ENCODE measurements at regions not wholly inside any gene's neighbourhood (a gene's known extent, or its start where the extent isn't known, plus 50 kb on each side); places are given as distances from the start of the nearest gene placed in this dataset.
"Not testable (repeated sequence)": the region's sequence is repeated elsewhere in the genome, so short reads cannot be mapped to it uniquely, and the experiment has no call there.

GRCh38 chr2:21892140-21892539 lies 768.4 kb downstream of the TDRD15 start:
- no peak for DNase-seq (ENCODE audit: low read depth)
- no peak overlapping the region for H3K4me3 ChIP-seq (ENCODE audit: low read depth, low read length)
- TF ChIP-seq CTCF (IDR thresholded peaks at IDR 0.05; ENCODE audit: insufficient read depth, low read length) = no peak

- no peak for TF ChIP-seq CTCF (IDR thresholded peaks at IDR 0.05; ENCODE audit: insufficient read depth, low read length)
- no peak for DNase-seq (ENCODE audit: low read depth)
- no peak overlapping the region for H3K4me3 ChIP-seq (ENCODE audit: low read depth, low read length)
Measured at GRCh38 chr2:21895200-21895599, 771.4 kb downstream of the TDRD15 start.

- DNase-seq (ENCODE audit: low read depth); H3K4me3 ChIP-seq (ENCODE audit: low read depth, low read length): not testable (repeated sequence)
Measured at GRCh38 chr2:21908712-21909380, 785.1 kb downstream of the TDRD15 start.

GRCh38 chr2:21910832-21911507 lies 787.2 kb downstream of the TDRD15 start:
- TF ChIP-seq CTCF (IDR thresholded peaks at IDR 0.05; ENCODE audit: insufficient read depth, low read length) = no peak
- H3K4me3 ChIP-seq (ENCODE audit: low read depth, low read length) = no peak overlapping the region
- no peak for DNase-seq (ENCODE audit: low read depth)

GRCh38 chr2:21912405-21912804 lies 788.6 kb downstream of the TDRD15 start:
- H3K4me3 ChIP-seq (ENCODE audit: low read depth, low read length) = no peak overlapping the region
- no peak for TF ChIP-seq CTCF (IDR thresholded peaks at IDR 0.05; ENCODE audit: insufficient read depth, low read length)
- DNase-seq (ENCODE audit: low read depth) = no peak

- no peak for TF ChIP-seq CTCF (IDR thresholded peaks at IDR 0.05; ENCODE audit: insufficient read depth, low read length)
- no peak overlapping the region for H3K4me3 ChIP-seq (ENCODE audit: low read depth, low read length)
Measured at GRCh38 chr2:21915201-21915600, 791.4 kb downstream of the TDRD15 start.

GRCh38 chr2:21916934-21917522 lies 793.3 kb downstream of the TDRD15 start:
- no peak for TF ChIP-seq CTCF (IDR thresholded peaks at IDR 0.05; ENCODE audit: insufficient read depth, low read length)
- no peak for DNase-seq (ENCODE audit: low read depth)

More at GRCh38 chr2:21915201-21915600, 791.4 kb downstream of the TDRD15 start:
- no peak for DNase-seq (ENCODE audit: low read depth)

More at GRCh38 chr2:21916934-21917522, 793.3 kb downstream of the TDRD15 start:
- H3K4me3 ChIP-seq (ENCODE audit: low read depth, low read length) = no peak overlapping the region

Measured in fibroblast of the aortic adventitia (primary cell).